CD4-positive, alpha-beta T cell treated with Interleukin-12 subunit alpha and Interleukin-12 subunit beta, for 1 hour (primary cell): ENCODE measurements at regions not wholly inside any gene's neighbourhood (a gene's known extent, or its start where the extent isn't known, plus 50 kb on each side); places are given as distances from the start of the nearest gene placed in this dataset.

ENCODE experiments used
- DNase-seq: peaks from one replicate; pipeline ENCODE4 v3.0.0-alpha.2; 2020

- DNase-seq: no peak
These were observed 185.6 kb upstream of the POU5F2 start for GRCh38 chr5:93926831-93927620.

GRCh38 chr5:93925321-93925720 lies 183.9 kb upstream of the POU5F2 start:
- DNase-seq: no peak

GRCh38 chr5:93924628-93925027 lies 183.2 kb upstream of the POU5F2 start:
- no peak for DNase-seq

GRCh38 chr5:93922551-93922950 lies 181.2 kb upstream of the POU5F2 start:
- no peak for DNase-seq

- DNase-seq: no peak
These were observed 179.6 kb upstream of the POU5F2 start for GRCh38 chr5:93921001-93921400.

GRCh38 chr5:93916872-93917271 lies 175.5 kb upstream of the POU5F2 start:
- DNase-seq: no peak

GRCh38 chr5:93915142-93915553 lies 173.7 kb upstream of the POU5F2 start:
- peak; percentile 51 for DNase-seq

- no peak for DNase-seq
These were observed 170.2 kb upstream of the POU5F2 start for GRCh38 chr5:93911609-93912008.

GRCh38 chr5:93909356-93909755 lies 168.0 kb upstream of the POU5F2 start:
- DNase-seq: no peak

- DNase-seq: no peak
These were observed 163.5 kb upstream of the POU5F2 start for GRCh38 chr5:93904917-93905316.

- DNase-seq: no peak
These were observed 160.9 kb upstream of the POU5F2 start for GRCh38 chr5:93902288-93902687.

GRCh38 chr5:93899026-93899600 lies 157.7 kb upstream of the POU5F2 start:
- peak; percentile 5 for DNase-seq

GRCh38 chr5:93894601-93895354 lies 153.4 kb upstream of the POU5F2 start:
- no peak for DNase-seq

GRCh38 chr5:93893075-93893474 lies 151.7 kb upstream of the POU5F2 start:
- DNase-seq: no peak

GRCh38 chr5:93892481-93892880 lies 151.1 kb upstream of the POU5F2 start:
- DNase-seq: no peak

- no peak for DNase-seq
These were observed 150.4 kb upstream of the POU5F2 start for GRCh38 chr5:93891491-93892480.

GRCh38 chr5:93890657-93891056 lies 149.3 kb upstream of the POU5F2 start:
- DNase-seq: no peak

- DNase-seq: no peak
These were observed 146.3 kb upstream of the POU5F2 start for GRCh38 chr5:93887678-93888077.

GRCh38 chr5:93886917-93887361 lies 145.5 kb upstream of the POU5F2 start:
- no peak for DNase-seq

- DNase-seq: no peak
These were observed 144.9 kb upstream of the POU5F2 start for GRCh38 chr5:93886098-93886806.

GRCh38 chr5:93884254-93884653 lies 142.9 kb upstream of the POU5F2 start:
- DNase-seq: no peak

GRCh38 chr5:93883459-93883858 lies 142.1 kb upstream of the POU5F2 start:
- DNase-seq: no peak
